K562 (cell line): ENCODE measurements at regions not wholly inside any gene's neighbourhood (a gene's known extent, or its start where the extent isn't known, plus 50 kb on each side); places are given as distances from the start of the nearest gene placed in this dataset.

Experiments
- E2F6 ChIP-seq, 2 experiments: IDR thresholded peaks; 2 replicates each; pipeline ENCODE4 v1.6.1; 2011; ENCODE audit warnings: borderline replicate concordance in 1 of 2, control low read depth in 1 of 2, low read depth in 1 of 2, low read length in 1 of 2, mild to moderate bottlenecking in 1 of 2, mixed read lengths in 1 of 2, moderate library complexity in 1 of 2; ENCODE audit not compliant: insufficient read depth in 1 of 2, insufficient read length in 1 of 2, poor library complexity in 1 of 2, severe bottlenecking in 1 of 2; ENCODE audit errors: extremely low read depth in 1 of 2
- EZH2 ChIP-seq: IDR thresholded peaks from 2 replicates; pipeline ENCODE4 v1.6.1; 2012; ENCODE audit warnings: low read depth, mild to moderate bottlenecking, inconsistent platforms, low read length, borderline replicate concordance
- FOSL1 ChIP-seq: fragments of 200-800 bp; sonication (Bioruptor generic); conservative IDR thresholded peaks from 2 replicates; pipeline ENCODE4 v1.6.1; 2016; ENCODE audit warnings: missing genetic modification characterization, missing compliant biosample characterization
- HNRNPLL ChIP-seq: fragments of 200-400 bp; formaldehyde crosslinking; IDR thresholded peaks from 2 replicates; pipeline ENCODE4 v1.6.1; 2017; ENCODE audit warnings: low read length, low read depth, mild to moderate bottlenecking; ENCODE audit not compliant: poor library complexity, severe bottlenecking
- KLF16 ChIP-seq: IDR thresholded peaks from 2 replicates; pipeline ENCODE4 v1.6.1; 2016; ENCODE audit warnings: antibody characterized with exemption
- MYNN ChIP-seq, 2 experiments: sonication (generic); formaldehyde crosslinking in 1 of 2; IDR thresholded peaks; 2 replicates each; pipeline versions ENCODE4 v1.5.0 to v1.6.1; 2016 to 2020; ENCODE audit warnings: antibody characterized with exemption in 1 of 2, missing genetic modification reagents in 1 of 2
- NCOR1 ChIP-seq: fragments of 450-650 bp; IDR thresholded peaks from 2 replicates; pipeline ENCODE4 v1.6.1; 2016; ENCODE audit warnings: mild to moderate bottlenecking, moderate library complexity
- NR2C1 ChIP-seq, 2 experiments: fragments of 450-650 bp; IDR thresholded peaks; 2 replicates each; pipeline ENCODE4 v1.6.1; 2017; ENCODE audit warnings: mild to moderate bottlenecking in 2 of 2, antibody characterized with exemption in 1 of 2, inconsistent platforms in 1 of 2, missing compliant biosample characterization in 1 of 2, missing genetic modification characterization in 1 of 2
- SMARCA5 ChIP-seq: fragments of 450-650 bp; IDR thresholded peaks from 2 replicates; pipeline ENCODE4 v1.6.1; 2016
- ZBTB5 ChIP-seq: fragments of 450-650 bp; IDR thresholded peaks from 2 replicates; pipeline ENCODE4 v1.6.1; 2017; ENCODE audit warnings: antibody characterized with exemption
- ZNF551 ChIP-seq: fragments of 250-450 bp; sonication (Bioruptor Pico); IDR thresholded peaks from 2 replicates; pipeline ENCODE4 v1.5.0; 2021; ENCODE audit warnings: mild to moderate bottlenecking, moderate library complexity
- ZNF586 ChIP-seq: fragments of 450-650 bp; formaldehyde crosslinking; conservative IDR thresholded peaks from 2 replicates; pipeline ENCODE4 v1.4.0; 2020; ENCODE audit warnings: mild to moderate bottlenecking, moderate library complexity
- ZNF609 ChIP-seq: sonication (generic); formaldehyde crosslinking; IDR thresholded peaks from 2 replicates; pipeline ENCODE4 v1.8.1; 2023; ENCODE audit warnings: missing genetic modification reagents, mild to moderate bottlenecking, borderline replicate concordance
- TF ChIP-seq, protein P1 (sequence below): sonication (generic); formaldehyde crosslinking; IDR thresholded peaks from 2 replicates; pipeline ENCODE4 v1.9.0; 2022; ENCODE audit warnings: mild to moderate bottlenecking, missing genetic modification reagents

- no peak for TF ChIP-seq ZBTB5
- TF ChIP-seq SMARCA5 = no peak
- no peak for TF ChIP-seq E2F6 (IDR thresholded peaks at IDR 0.05; ENCODE audit: borderline replicate concordance in 1 of 2, extremely low read depth in 1 of 2, insufficient read depth in 1 of 2, insufficient read length in 1 of 2, low read depth in 1 of 2, low read length in 1 of 2, poor library complexity in 1 of 2, severe bottlenecking in 1 of 2)
- TF ChIP-seq MYNN (IDR thresholded peaks at IDR 0.05) = no peak
- no peak for TF ChIP-seq MYNN (CRISPR knock-in tag; IDR thresholded peaks at IDR 0.05)
- TF ChIP-seq NR2C1 (IDR thresholded peaks at IDR 0.05) = no peak
- TF ChIP-seq NR2C1 (tag; IDR thresholded peaks at IDR 0.05) = no peak
- TF ChIP-seq HNRNPLL = no peak
- TF ChIP-seq NCOR1 = no peak
- TF ChIP-seq EZH2 = no peak
- no peak for TF ChIP-seq ZNF609 (CRISPR knock-in tag)
- no peak for TF ChIP-seq ZNF586
- TF ChIP-seq KLF16 = no peak
- TF ChIP-seq, protein P1, sequence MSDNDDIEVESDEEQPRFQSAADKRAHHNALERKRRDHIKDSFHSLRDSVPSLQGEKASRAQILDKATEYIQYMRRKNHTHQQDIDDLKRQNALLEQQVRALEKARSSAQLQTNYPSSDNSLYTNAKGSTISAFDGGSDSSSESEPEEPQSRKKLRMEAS (CRISPR knock-in tag) = no peak
- TF ChIP-seq FOSL1 (tag) = no peak
- no peak for TF ChIP-seq ZNF551 (CRISPR knock-in tag)
These were observed 201.3 kb upstream of the OR4E1 start (continued) for GRCh38 chr14:21874946-21875345.
